ENCODE measurements at regions not wholly inside any gene's neighbourhood (a gene's known extent, or its start where the extent isn't known, plus 50 kb on each side); places are given as distances from the start of the nearest gene placed in this dataset.
"Not testable (repeated sequence)": the region's sequence is repeated elsewhere in the genome, so short reads cannot be mapped to it uniquely, and the experiment has no call there.

GRCh38 chr4:60400593-60400992 is 799.5 kb upstream of the ADGRL3 start:
- no peak for DNase-seq

- DNase-seq = no peak
These were observed 796.1 kb upstream of the ADGRL3 start for GRCh38 chr4:60404027-60404426.

- no peak for DNase-seq
These were observed 777.7 kb upstream of the ADGRL3 start for GRCh38 chr4:60422439-60422838.

- not testable (repeated sequence) for DNase-seq
These were observed 776.4 kb upstream of the ADGRL3 start for GRCh38 chr4:60423573-60424184.

GRCh38 chr4:60432911-60433310 is 767.2 kb upstream of the ADGRL3 start:
- no peak for DNase-seq

- DNase-seq = no peak
These were observed 757.1 kb upstream of the ADGRL3 start for GRCh38 chr4:60443068-60443467.

GRCh38 chr4:60443796-60444195 is 756.3 kb upstream of the ADGRL3 start:
- no peak for DNase-seq

GRCh38 chr4:60450054-60450453 is 750.1 kb upstream of the ADGRL3 start:
- no peak for DNase-seq

GRCh38 chr4:60452266-60452665 is 747.9 kb upstream of the ADGRL3 start:
- no peak for DNase-seq

GRCh38 chr4:60455380-60455779 is 744.7 kb upstream of the ADGRL3 start:
- DNase-seq = no peak

GRCh38 chr4:60461551-60461950 is 738.6 kb upstream of the ADGRL3 start:
- no peak for DNase-seq

GRCh38 chr4:60463857-60464502 is 736.1 kb upstream of the ADGRL3 start:
- peak; percentile 18 for DNase-seq

- DNase-seq = no peak
These were observed 717.2 kb upstream of the ADGRL3 start for GRCh38 chr4:60482921-60483351.

- no peak for DNase-seq
These were observed 714.9 kb upstream of the ADGRL3 start for GRCh38 chr4:60485276-60485675.

- DNase-seq = not testable (repeated sequence)
These were observed 712.9 kb upstream of the ADGRL3 start for GRCh38 chr4:60487118-60487761.

GRCh38 chr4:60500810-60501209 is 699.3 kb upstream of the ADGRL3 start:
- DNase-seq = no peak

- DNase-seq = no peak
These were observed 697.4 kb upstream of the ADGRL3 start for GRCh38 chr4:60502733-60503132.

GRCh38 chr4:60506061-60506460 is 694.1 kb upstream of the ADGRL3 start:
- no peak for DNase-seq

- no peak for DNase-seq
These were observed 677.9 kb upstream of the ADGRL3 start for GRCh38 chr4:60522265-60522664.

- no peak for DNase-seq
These were observed 668.2 kb upstream of the ADGRL3 start for GRCh38 chr4:60531776-60532379.

- no peak for DNase-seq
These were observed 655.1 kb upstream of the ADGRL3 start for GRCh38 chr4:60544981-60545380.

- DNase-seq = no peak
These were observed 637.8 kb upstream of the ADGRL3 start for GRCh38 chr4:60562334-60562733.

GRCh38 chr4:60565558-60565957 is 634.6 kb upstream of the ADGRL3 start:
- DNase-seq = no peak

GRCh38 chr4:60575336-60575735 is 624.8 kb upstream of the ADGRL3 start:
- no peak for DNase-seq
